ENCODE measurements at regions not wholly inside any gene's neighbourhood (a gene's known extent, or its start where the extent isn't known, plus 50 kb on each side); places are given as distances from the start of the nearest gene placed in this dataset.

DNA sequence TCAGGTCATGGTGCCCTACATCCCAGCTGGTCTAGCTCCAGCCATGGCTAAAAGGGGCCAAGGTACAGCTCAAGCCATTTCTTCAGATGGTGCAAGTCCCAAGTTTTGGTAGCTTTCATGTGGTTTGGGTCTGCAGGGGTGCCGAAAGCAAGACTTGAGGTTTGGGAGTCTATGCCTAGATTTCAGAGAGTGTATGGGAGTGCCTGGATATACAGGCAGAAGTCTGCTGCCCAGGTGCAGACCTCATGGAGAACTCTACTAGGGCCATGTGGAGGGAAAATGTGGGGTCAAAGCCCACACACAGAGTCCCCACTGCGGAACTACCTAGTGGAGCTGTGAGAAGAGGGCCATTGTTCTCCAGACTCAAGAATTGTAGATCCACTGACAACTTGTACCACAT, 1000.9 kb upstream of the ADGRB3 start:
- no peaks in the 10 kb centered on the region for H3K27me3 Mint-ChIP-seq
- ATAC-seq (ENCODE audit: low read depth), result no peak
- peaks cover 9% of the 10 kb centered on the region for H3K9me3 Mint-ChIP-seq
- POLR2A ChIA-PET, result no interaction called here
- H3K4me1 Mint-ChIP-seq, result no peaks in the 10 kb centered on the region
- DNase-seq, result no peak
- no peaks in the 10 kb centered on the region for H3K36me3 Mint-ChIP-seq
- H3K4me3 Mint-ChIP-seq, result no peak overlapping the region
- no peak overlapping the region for H3K27ac Mint-ChIP-seq

- Mint-ChIP-seq H3K27me3 (no peaks in the 10 kb centered on the region), H3K27ac (no peak overlapping the region), H3K4me3 (no peak overlapping the region), H3K4me1 (no peaks in the 10 kb centered on the region), H3K9me3 (peaks cover 7% of the 10 kb centered on the region), H3K36me3 (no peaks in the 10 kb centered on the region)
- ATAC-seq (ENCODE audit: low read depth) (no peak), DNase-seq (no peak)
- POLR2A ChIA-PET, result no interaction called here
Observed at GRCh38 chr6:67633058-67633457, 1002.0 kb upstream of the ADGRB3 start.

- ATAC-seq (ENCODE audit: low read depth) (no peak), DNase-seq (no peak)
- Mint-ChIP-seq H3K27ac (no peak overlapping the region), H3K36me3 (no peaks in the 10 kb centered on the region), H3K4me1 (no peaks in the 10 kb centered on the region), H3K9me3 (peaks cover 5% of the 10 kb centered on the region), H3K4me3 (no peak overlapping the region), H3K27me3 (no peaks in the 10 kb centered on the region)
- POLR2A ChIA-PET, result no interaction called here
Observed at GRCh38 chr6:67630146-67630545, 1004.9 kb upstream of the ADGRB3 start.

DNA sequence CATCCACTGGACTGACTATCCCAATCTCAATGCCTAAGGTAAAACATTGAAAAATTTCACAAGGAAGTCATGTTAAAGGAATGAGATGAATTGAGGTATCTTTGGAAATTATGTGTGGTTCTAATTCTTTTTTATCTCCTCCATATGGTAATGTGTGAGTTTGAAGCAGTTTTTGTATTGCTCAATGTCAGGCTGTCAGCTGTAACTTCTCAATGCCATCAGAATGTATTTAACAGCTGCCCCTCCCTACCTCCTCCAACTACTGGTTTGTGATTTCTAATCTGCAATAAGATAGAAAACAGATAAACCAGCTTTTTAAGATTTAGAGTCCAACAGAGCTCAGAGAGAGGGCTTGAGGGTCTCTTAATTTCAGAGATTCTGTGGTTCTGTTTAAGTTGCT, 1005.8 kb upstream of the ADGRB3 start:
- H3K4me1 Mint-ChIP-seq, result no peaks in the 10 kb centered on the region
- ATAC-seq (ENCODE audit: low read depth), result no peak
- H3K9me3 Mint-ChIP-seq, result peaks cover 5% of the 10 kb centered on the region
- H3K27ac Mint-ChIP-seq, result no peak overlapping the region
- no peaks in the 10 kb centered on the region for H3K27me3 Mint-ChIP-seq
- no peak overlapping the region for H3K4me3 Mint-ChIP-seq
- POLR2A ChIA-PET, result no interaction called here
- H3K36me3 Mint-ChIP-seq, result no peaks in the 10 kb centered on the region
- no peak for DNase-seq

GRCh38 chr6:67615796-67616195, 1019.3 kb upstream of the ADGRB3 start:
- Mint-ChIP-seq H3K27me3 (no peaks in the 10 kb centered on the region), H3K4me1 (no peaks in the 10 kb centered on the region), H3K27ac (no peak overlapping the region), H3K9me3 (no peaks in the 10 kb centered on the region), H3K4me3 (no peak overlapping the region), H3K36me3 (no peaks in the 10 kb centered on the region)
- no peak for ATAC-seq (ENCODE audit: low read depth)
- POLR2A ChIA-PET, result no interaction called here
- DNase-seq, result no peak

- no peak for DNase-seq
- no peaks in the 10 kb centered on the region for H3K27me3 Mint-ChIP-seq
- no peak for ATAC-seq (ENCODE audit: low read depth)
- H3K27ac Mint-ChIP-seq, result no peak overlapping the region
- POLR2A ChIA-PET, result no interaction called here
- no peaks in the 10 kb centered on the region for H3K4me1 Mint-ChIP-seq
- no peaks in the 10 kb centered on the region for H3K9me3 Mint-ChIP-seq
- no peak overlapping the region for H3K4me3 Mint-ChIP-seq
- no peaks in the 10 kb centered on the region for H3K36me3 Mint-ChIP-seq
Observed at GRCh38 chr6:67608099-67608749, 1026.9 kb upstream of the ADGRB3 start.

- Mint-ChIP-seq H3K4me1 (no peaks in the 10 kb centered on the region), H3K4me3 (no peak overlapping the region), H3K36me3 (no peaks in the 10 kb centered on the region), H3K9me3 (no peaks in the 10 kb centered on the region), H3K27ac (no peak overlapping the region), H3K27me3 (no peaks in the 10 kb centered on the region)
- DNase-seq, result no peak
- ATAC-seq (ENCODE audit: low read depth), result no peak
- POLR2A ChIA-PET, result no interaction called here
Observed at GRCh38 chr6:67606906-67607828, 1027.9 kb upstream of the ADGRB3 start.

GRCh38 chr6:67594366-67594765, 1040.7 kb upstream of the ADGRB3 start:
- POLR2A ChIA-PET, result no interaction called here
- no peaks in the 10 kb centered on the region for H3K36me3 Mint-ChIP-seq
- no peaks in the 10 kb centered on the region for H3K27me3 Mint-ChIP-seq
- H3K9me3 Mint-ChIP-seq, result peaks cover 2% of the 10 kb centered on the region
- H3K27ac Mint-ChIP-seq, result no peak overlapping the region
- no peak overlapping the region for H3K4me3 Mint-ChIP-seq
- no peak for ATAC-seq (ENCODE audit: low read depth)
- no peaks in the 10 kb centered on the region for H3K4me1 Mint-ChIP-seq
- DNase-seq, result no peak

- POLR2A ChIA-PET, result no interaction called here
- Mint-ChIP-seq H3K27me3 (no peaks in the 10 kb centered on the region), H3K4me3 (no peak overlapping the region), H3K9me3 (peaks cover 3% of the 10 kb centered on the region), H3K36me3 (no peaks in the 10 kb centered on the region), H3K4me1 (no peaks in the 10 kb centered on the region), H3K27ac (no peak overlapping the region)
- ATAC-seq (ENCODE audit: low read depth), result no peak
- DNase-seq, result no peak
Observed at GRCh38 chr6:67593247-67593646, 1041.8 kb upstream of the ADGRB3 start.

- H3K4me1 Mint-ChIP-seq, result no peaks in the 10 kb centered on the region
- no peaks in the 10 kb centered on the region for H3K27me3 Mint-ChIP-seq
- POLR2A ChIA-PET, result no interaction called here
- no peak for ATAC-seq (ENCODE audit: low read depth)
- peaks cover 3% of the 10 kb centered on the region for H3K9me3 Mint-ChIP-seq
- DNase-seq, result no peak
- H3K4me3 Mint-ChIP-seq, result no peak overlapping the region
- no peaks in the 10 kb centered on the region for H3K36me3 Mint-ChIP-seq
- no peak overlapping the region for H3K27ac Mint-ChIP-seq
Observed at GRCh38 chr6:67591910-67592309, 1043.2 kb upstream of the ADGRB3 start.

GRCh38 chr6:67567842-67568241, 1067.2 kb upstream of the ADGRB3 start:
- Mint-ChIP-seq H3K36me3 (no peaks in the 10 kb centered on the region), H3K4me1 (no peaks in the 10 kb centered on the region), H3K27me3 (no peaks in the 10 kb centered on the region), H3K9me3 (peaks cover 3% of the 10 kb centered on the region), H3K4me3 (no peak overlapping the region), H3K27ac (no peak overlapping the region)
- POLR2A ChIA-PET, result no interaction called here
- DNase-seq (no peak), ATAC-seq (ENCODE audit: low read depth) (no peak)

DNA sequence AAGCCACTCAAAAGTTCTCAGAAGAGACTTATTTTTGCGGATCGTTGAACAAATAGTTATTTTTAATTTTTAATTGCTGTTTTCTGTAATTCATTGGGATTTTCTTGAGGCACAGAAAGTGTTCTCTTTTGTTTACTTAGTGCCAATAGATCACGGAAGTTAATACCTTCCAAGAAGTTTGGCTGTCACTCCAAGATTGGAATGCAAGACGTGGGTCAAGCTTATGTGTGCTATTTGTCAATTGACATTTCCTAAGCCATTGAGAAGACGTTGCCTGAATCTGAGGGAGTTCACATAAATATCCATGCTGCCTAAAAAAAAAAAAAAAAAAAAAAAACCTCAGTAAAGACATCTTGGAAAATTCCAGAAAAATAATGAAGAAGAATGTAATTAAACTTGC, 1071.4 kb upstream of the ADGRB3 start:
- Mint-ChIP-seq H3K4me1 (no peaks in the 10 kb centered on the region), H3K9me3 (peaks cover under 1% of the 10 kb centered on the region), H3K4me3 (no peak overlapping the region), H3K27me3 (no peaks in the 10 kb centered on the region), H3K36me3 (no peaks in the 10 kb centered on the region), H3K27ac (no peak overlapping the region)
- DNase-seq, result no peak
- ATAC-seq (ENCODE audit: low read depth), result no peak
- POLR2A ChIA-PET, result no interaction called here

- Mint-ChIP-seq H3K4me1 (no peaks in the 10 kb centered on the region), H3K9me3 (peaks cover 7% of the 10 kb centered on the region), H3K36me3 (no peaks in the 10 kb centered on the region), H3K4me3 (no peak overlapping the region), H3K27ac (no peak overlapping the region), H3K27me3 (no peaks in the 10 kb centered on the region)
- POLR2A ChIA-PET, result no interaction called here
- DNase-seq, result no peak
- no peak for ATAC-seq (ENCODE audit: low read depth)
Observed at GRCh38 chr6:67560068-67560467, 1075.0 kb upstream of the ADGRB3 start.

GRCh38 chr6:67558985-67559384, 1076.1 kb upstream of the ADGRB3 start:
- no peaks in the 10 kb centered on the region for H3K36me3 Mint-ChIP-seq
- no peak overlapping the region for H3K27ac Mint-ChIP-seq
- H3K4me3 Mint-ChIP-seq, result no peak overlapping the region
- DNase-seq (no peak), ATAC-seq (ENCODE audit: low read depth) (no peak)
- peaks cover 10% of the 10 kb centered on the region for H3K9me3 Mint-ChIP-seq
- no peaks in the 10 kb centered on the region for H3K27me3 Mint-ChIP-seq
- POLR2A ChIA-PET, result no interaction called here
- H3K4me1 Mint-ChIP-seq, result no peaks in the 10 kb centered on the region
